Suppressor macrophage treated with lipopolysaccharide for 1 hour (primary cell): ENCODE measurements at regions not wholly inside any gene's neighbourhood (a gene's known extent, or its start where the extent isn't known, plus 50 kb on each side); places are given as distances from the start of the nearest gene placed in this dataset.

Source experiments
- DNase-seq, 3 donors: peaks; one replicate each; pipeline ENCODE4 v3.0.0-alpha.2; 2020 to 2022

DNA sequence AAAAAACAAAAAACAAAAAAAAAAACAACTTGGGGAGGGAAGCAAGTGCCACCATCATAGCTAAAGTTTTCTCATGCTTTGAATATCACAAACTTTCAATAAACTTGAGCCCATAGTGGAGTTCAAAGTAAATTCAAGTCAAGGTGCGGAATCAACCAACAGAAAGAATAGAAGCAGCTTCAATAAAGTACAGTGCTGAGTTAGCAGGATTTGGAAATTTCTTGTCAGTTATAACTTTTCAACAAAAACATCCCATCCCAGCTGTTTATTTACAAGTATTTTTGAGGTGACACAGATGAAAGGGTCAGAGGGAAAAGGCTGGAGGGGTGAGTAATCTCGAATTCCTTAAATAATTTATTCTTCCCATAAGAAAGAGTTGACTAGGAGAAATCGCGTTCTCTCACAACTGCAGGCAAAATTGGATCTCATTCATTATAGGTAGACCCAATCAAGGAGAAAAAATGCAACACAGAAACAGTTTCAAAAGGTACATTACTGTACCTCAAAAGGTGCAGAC lies 477.4 kb upstream of the RASGRP1 start:
- no peak for DNase-seq

GRCh38 chr15:39051626-39052322 lies 487.2 kb upstream of the RASGRP1 start:
- no peak for DNase-seq

DNA sequence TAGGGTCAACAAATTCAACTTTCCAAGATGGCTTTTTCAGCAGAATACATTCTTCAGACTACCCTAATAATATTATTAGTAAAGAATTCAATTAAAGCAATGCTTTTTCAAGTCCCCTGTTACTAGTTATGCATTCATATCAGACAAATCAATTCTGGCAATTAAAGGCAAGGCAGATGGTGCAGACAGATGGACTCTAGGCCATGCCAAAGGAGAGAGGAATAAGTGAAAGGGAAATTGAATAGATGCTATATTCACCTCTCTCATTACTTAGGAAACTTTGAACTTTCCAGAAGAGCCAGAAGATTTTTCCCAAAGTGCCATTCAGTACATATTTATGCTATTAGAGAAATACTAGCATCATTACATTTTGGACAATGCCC lies 487.7 kb upstream of the RASGRP1 start:
- no peak for DNase-seq

GRCh38 chr15:39053480-39053879 lies 488.9 kb upstream of the RASGRP1 start:
- no peak for DNase-seq

DNA sequence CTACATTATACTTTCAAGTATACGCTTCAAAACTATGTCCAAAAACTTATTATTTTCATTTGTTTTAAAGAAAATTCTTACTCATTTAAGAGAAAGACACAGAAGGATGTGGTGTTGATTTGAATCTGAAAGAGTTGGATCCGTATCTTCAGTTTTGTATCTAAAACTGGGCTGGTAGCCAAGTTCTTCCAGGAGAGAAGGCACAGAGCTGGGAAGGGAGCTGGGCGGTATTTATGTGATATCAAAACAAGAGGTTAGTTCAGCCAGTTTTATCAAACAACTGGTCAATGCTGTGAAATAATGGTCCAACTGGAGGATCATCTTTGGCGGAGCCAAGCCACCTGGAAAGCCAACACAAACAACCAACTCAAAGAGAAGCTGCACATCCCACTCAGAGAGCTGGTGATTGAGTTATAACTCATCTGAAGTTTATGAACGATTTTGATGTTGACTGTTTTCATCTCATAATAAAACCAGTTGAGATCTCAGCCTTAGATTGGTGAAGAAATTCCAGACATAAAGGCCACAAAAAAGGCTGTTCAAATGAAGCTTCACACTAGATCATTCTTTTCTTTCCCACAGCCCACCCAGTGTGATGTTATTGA lies 489.6 kb upstream of the RASGRP1 start:
- no peak for DNase-seq

DNA sequence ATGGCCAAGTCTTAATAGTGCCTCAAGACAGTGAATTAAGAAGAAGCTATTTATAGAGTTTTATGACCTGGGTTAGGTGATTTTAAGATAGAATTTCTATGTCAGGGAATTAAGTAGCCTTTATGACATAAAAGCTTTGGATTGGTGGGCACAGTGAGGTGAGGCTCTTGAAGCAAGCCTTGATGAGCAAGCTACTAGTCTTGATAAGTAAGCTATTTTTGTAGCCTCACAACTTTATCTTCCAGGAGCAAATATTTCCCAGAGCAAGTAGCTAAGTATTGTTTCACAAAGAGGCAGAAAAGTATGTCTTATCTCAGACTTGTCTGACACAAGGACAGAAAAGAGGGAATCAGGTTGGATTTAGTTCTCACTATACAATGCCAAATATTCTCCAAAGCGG lies 491.7 kb upstream of the RASGRP1 start:
- DNase-seq, result no peak

GRCh38 chr15:39058351-39059131 lies 493.9 kb upstream of the RASGRP1 start:
- no peak for DNase-seq

DNA sequence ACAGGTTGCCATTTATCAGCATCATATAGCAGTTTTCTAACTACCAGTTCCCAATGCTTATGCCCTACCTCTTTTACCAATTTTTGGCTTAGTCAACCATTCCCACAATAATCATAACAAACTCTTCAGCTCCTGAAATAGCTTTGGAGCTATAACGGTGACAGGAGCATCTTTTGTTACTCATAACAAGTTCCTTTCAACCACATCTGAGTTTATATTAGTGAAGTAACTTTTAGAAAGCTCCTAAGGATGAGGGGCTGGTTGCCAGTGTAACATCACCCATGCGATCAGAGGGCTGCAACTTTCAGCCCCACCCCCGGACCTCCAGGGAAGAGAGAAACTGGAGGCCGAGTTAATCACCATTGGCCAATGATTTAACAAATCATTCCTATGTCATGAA lies 495.3 kb upstream of the RASGRP1 start:
- no peak for DNase-seq

- DNase-seq, result no peak
Observed at GRCh38 chr15:39061952-39062464, 497.4 kb upstream of the RASGRP1 start.

DNA sequence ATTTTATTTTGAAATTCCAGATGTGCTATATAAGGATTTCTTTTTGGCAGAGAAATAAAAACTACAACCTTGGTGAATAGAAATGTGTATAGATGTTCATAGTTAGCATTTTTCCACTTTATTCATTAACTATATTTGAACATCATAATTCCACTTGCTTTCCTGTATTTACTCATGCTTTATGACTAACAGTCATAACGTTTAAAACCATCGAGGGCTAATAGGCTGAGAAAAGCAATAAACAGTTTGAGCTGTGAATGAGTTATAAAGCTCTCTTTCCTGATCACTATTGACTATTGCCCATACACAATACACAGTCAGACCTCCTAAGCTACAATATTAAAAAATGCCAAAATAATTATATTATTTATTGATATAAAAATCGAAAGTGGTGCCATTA lies 502.1 kb upstream of the RASGRP1 start:
- DNase-seq, result no peak

DNA sequence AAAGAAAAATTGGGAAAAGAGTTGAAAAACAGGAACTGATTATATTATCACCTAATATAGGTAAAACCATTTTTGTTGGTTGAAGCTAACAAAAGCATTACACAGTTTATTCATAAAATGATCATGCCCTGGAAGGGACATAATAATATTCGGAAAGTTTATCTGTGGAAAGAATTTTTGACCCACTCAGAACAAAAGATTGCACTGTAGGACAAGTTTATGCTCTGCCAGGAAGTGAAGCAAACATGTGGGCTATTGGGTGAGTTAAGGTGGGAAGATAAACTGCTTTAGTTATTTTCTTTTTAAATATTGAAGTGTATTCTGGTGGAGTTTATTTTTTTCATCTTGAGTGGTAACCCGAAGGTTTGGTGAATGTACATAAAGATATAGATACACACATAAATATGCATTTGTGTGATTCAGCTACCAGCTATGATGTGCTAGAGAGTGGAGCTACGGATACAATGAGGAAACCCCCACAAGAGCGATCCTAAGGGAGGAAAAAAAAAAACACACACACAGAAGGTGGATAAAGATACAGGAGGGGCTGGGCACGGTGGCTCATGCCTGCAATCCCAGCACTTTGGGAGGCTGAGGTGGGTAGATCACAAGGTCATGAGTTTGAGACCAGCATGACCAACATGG lies 506.4 kb upstream of the THBS1 start:
- DNase-seq, result no peak

DNA sequence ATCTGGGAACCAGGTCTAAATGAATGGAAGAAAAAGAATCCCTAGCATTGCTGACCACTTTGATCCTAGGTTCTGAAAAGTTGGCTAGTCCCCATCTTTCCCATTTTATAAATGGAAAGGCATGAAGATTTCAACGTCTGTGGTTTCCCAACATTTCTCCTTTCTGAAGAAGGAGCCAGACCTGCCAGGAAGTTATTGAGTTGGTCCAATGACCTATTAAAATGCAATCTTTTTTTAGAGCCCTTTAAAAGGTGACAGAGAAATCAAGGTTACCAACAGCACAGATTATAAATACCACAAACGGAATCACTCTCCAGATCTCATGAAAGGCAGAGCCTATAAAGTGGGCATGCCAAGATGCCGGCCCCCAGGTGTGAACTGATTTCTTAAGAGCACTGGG lies 505.6 kb upstream of the THBS1 start:
- DNase-seq, result no peak

- no peak for DNase-seq
Observed at GRCh38 chr15:39075756-39076341, 505.0 kb upstream of the THBS1 start.

- DNase-seq, result no peak
Observed at GRCh38 chr15:39078026-39078425, 502.9 kb upstream of the THBS1 start.

DNA sequence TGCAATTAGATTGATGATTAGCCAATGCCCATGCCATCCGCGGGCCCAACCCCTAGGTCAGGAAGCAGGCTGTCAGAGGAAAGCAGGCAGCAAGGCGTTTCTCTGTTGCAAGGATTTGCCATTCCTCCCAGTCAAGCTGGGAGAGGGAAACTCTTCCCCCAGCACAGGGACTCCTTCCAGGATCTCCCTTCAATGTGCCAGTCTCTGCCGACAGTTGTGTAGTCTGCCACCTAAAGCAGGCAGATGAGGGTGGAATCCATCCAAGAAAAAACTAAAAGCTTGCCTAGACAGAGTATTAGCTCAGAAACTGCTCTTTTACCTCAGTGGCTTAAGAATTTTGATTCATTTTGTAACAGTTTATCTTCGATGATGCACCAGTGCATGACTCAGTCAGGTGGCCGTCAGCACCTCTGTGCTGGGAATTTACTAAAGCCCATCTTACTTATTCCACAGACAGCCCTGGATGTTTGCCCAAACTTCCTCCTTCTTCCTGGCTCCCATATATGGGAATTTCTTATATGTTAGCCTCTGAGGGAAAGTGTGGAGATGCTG lies 501.5 kb upstream of the THBS1 start:
- no peak for DNase-seq

- DNase-seq, result peak; percentile 27 to 42 (median 34)
Observed at GRCh38 chr15:39083213-39083612, 497.7 kb upstream of the THBS1 start.

DNA sequence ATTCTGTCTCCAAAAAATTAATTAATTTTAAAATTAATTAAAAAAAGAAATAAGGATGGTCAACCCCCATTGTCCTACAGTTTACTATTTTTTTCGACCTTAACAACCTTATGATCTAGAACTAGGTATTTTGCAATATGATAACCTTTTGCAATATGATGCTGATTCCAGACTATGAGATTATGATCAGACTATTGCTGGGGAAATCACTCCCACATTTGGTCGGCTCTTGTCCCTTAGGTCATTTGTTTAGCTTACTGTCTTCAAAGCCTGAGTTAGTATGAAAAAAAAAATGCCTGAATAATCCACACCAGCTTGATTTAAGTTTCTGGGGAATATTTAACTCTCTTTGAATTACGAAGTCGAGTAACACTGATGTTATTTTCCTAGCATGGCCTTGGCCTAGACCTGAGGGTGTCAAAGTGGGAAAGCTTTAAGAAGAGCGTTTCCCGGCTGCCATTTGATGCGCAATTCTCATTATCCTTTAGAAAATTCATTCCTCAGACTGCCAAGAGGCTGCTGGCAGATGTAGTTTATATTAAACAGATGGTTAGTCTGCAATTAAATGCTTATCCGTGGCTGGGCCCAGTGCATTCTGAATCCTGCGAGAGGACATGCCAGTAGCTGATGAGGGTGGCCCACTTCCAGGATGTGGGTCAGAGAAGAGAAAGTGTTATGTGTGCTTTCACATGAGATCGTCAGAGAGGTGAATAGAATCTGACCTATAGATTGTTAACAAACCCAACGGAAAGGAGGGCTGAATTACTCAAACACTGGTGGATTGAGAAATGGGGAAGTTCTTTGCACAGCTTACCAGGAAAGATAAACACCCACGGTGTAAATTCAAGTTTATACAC lies 496.0 kb upstream of the THBS1 start:
- DNase-seq, result peak; percentile 33 to 70 (median 59)

- DNase-seq, result no peak
Observed at GRCh38 chr15:39086641-39087040, 494.2 kb upstream of the THBS1 start.

DNA sequence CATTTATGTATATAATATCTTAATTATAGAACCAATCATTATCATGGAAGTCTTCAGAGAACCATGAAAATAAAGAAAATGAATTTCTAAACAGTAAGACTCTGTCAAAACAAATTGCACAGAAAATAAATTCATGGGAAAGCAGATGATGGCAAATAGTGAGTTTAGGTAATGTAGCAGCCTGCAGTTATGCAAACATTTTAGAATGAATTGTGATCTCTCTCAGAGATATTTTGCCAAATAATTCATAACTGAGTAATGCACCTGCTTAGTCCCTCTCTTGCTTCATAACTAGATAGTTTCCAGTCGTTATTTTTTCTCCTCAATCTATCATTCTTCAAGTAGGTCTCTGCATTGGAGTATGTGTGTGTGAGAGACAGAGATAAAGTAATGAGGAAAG lies 492.7 kb upstream of the THBS1 start:
- DNase-seq, result no peak

DNA sequence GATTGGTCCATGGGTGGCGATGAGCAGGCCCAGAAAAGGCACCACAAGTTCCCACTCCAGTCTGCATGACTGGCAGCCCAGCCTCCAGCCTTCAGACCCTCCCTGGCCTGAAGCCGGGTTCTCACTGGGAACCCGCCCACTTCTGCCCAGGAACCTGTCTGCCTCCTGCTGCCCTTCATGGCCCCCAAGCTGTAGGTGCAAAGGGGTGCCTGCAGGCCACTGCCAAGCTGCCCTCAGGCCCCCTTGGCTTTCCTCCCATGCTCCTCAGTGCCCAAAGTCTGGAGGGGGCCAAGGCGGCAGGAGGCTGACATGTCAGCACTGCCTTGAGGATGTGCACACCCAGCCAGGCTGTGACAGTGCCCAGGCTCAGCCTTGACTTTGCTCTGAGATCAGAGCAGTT lies 488.5 kb upstream of the THBS1 start:
- DNase-seq, result no peak

DNA sequence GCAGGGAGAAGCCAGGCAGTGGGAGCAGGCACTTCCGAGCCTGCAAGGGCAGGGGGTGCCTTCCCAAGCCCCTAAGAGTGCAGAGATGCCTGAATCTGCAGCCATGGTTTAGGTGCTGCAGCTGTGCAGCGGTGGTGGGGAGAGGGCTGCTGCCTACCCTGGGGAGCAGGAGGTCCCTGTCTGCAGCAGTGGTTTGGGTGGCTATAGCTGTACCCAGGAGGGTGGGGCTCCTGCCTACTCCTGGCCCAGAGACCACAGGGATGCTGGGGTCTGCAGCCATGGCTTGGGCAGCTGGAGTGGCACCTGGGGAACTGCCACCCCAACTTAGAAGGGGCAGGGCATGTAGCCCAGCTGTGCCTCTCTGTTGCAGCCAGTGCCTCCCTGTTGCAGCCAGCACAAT lies 488.1 kb upstream of the THBS1 start:
- DNase-seq, result no peak

GRCh38 chr15:39094116-39094515 lies 486.8 kb upstream of the THBS1 start:
- no peak for DNase-seq
